ENCODE measurements at regions not wholly inside any gene's neighbourhood (a gene's known extent, or its start where the extent isn't known, plus 50 kb on each side); places are given as distances from the start of the nearest gene placed in this dataset.

DNA sequence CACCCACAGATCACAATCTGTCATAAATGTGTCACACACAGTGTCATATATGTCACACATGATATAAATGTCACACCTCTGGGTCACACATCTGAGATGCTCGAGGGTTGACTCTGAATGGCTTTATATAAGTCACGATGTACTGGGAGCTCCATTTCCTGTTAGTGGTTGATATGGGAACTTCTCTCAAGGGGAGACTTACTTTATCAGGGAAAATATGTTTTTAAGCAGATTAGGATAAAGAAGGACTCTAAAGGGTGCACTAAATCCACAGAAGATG, 83.9 kb upstream of the MEF2A start:
- no peak for TF ChIP-seq POLR2A (IDR thresholded peaks at IDR 0.05)
- TF ChIP-seq, protein P1, sequence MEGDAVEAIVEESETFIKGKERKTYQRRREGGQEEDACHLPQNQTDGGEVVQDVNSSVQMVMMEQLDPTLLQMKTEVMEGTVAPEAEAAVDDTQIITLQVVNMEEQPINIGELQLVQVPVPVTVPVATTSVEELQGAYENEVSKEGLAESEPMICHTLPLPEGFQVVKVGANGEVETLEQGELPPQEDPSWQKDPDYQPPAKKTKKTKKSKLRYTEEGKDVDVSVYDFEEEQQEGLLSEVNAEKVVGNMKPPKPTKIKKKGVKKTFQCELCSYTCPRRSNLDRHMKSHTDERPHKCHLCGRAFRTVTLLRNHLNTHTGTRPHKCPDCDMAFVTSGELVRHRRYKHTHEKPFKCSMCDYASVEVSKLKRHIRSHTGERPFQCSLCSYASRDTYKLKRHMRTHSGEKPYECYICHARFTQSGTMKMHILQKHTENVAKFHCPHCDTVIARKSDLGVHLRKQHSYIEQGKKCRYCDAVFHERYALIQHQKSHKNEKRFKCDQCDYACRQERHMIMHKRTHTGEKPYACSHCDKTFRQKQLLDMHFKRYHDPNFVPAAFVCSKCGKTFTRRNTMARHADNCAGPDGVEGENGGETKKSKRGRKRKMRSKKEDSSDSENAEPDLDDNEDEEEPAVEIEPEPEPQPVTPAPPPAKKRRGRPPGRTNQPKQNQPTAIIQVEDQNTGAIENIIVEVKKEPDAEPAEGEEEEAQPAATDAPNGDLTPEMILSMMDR (IDR thresholded peaks at IDR 0.05) = no peak
